Hepatic stellate cell (primary cell): ENCODE measurements at regions not wholly inside any gene's neighbourhood (a gene's known extent, or its start where the extent isn't known, plus 50 kb on each side); places are given as distances from the start of the nearest gene placed in this dataset.

Experiments
- DNase-seq: peaks from one replicate; pipeline ENCODE4 v3.0.0; 2011; ENCODE audit warnings: low spot score

- no peak for DNase-seq
Measured at GRCh38 chr1:185578293-185578692, 155.9 kb upstream of the HMCN1 start.

GRCh38 chr1:185574139-185574875, 159.9 kb upstream of the HMCN1 start:
- DNase-seq, result no peak

GRCh38 chr1:185573677-185574076, 160.5 kb upstream of the HMCN1 start:
- DNase-seq, result no peak

- DNase-seq, result no peak
Measured at GRCh38 chr1:185573162-185573561, 161.0 kb upstream of the HMCN1 start.

GRCh38 chr1:185570962-185571361, 163.2 kb upstream of the HMCN1 start:
- DNase-seq, result no peak

- DNase-seq, result no peak
Measured at GRCh38 chr1:185568155-185569123, 165.8 kb upstream of the HMCN1 start.

GRCh38 chr1:185567440-185567839, 166.8 kb upstream of the HMCN1 start:
- no peak for DNase-seq

GRCh38 chr1:185566995-185567394, 167.2 kb upstream of the HMCN1 start:
- DNase-seq, result peak; percentile 18

GRCh38 chr1:185565302-185565701, 168.9 kb upstream of the HMCN1 start:
- DNase-seq, result peak; percentile 17

- no peak for DNase-seq
Measured at GRCh38 chr1:185564816-185565215, 169.4 kb upstream of the HMCN1 start.

GRCh38 chr1:185562461-185563359, 171.5 kb upstream of the HMCN1 start:
- no peak for DNase-seq

GRCh38 chr1:185561629-185562028, 172.6 kb upstream of the HMCN1 start:
- DNase-seq, result no peak

GRCh38 chr1:185560760-185561159, 173.4 kb upstream of the HMCN1 start:
- no peak for DNase-seq

- DNase-seq, result peak; percentile 41
Measured at GRCh38 chr1:185559684-185560331, 174.4 kb upstream of the HMCN1 start.

GRCh38 chr1:185559151-185559550, 175.0 kb upstream of the HMCN1 start:
- no peak for DNase-seq

- DNase-seq, result no peak
Measured at GRCh38 chr1:185556561-185556960, 177.6 kb upstream of the HMCN1 start.

GRCh38 chr1:185555743-185556142, 178.4 kb upstream of the HMCN1 start:
- no peak for DNase-seq

- DNase-seq, result no peak
Measured at GRCh38 chr1:185551008-185551407, 183.2 kb upstream of the HMCN1 start.

GRCh38 chr1:185549906-185550305, 184.3 kb upstream of the HMCN1 start:
- no peak for DNase-seq

GRCh38 chr1:185546029-185546428, 188.2 kb upstream of the HMCN1 start:
- no peak for DNase-seq

GRCh38 chr1:185541871-185542301, 192.3 kb upstream of the HMCN1 start:
- DNase-seq, result peak; percentile 17
